SK-N-SH treated with all-trans-retinoic acid at 6 μM for 48 hours (cell line): ENCODE measurements at regions not wholly inside any gene's neighbourhood (a gene's known extent, or its start where the extent isn't known, plus 50 kb on each side); places are given as distances from the start of the nearest gene placed in this dataset.

ENCODE experiments used
- ARNTL ChIP-seq: fragments of 450-650 bp; formaldehyde crosslinking; IDR thresholded peaks from 2 replicates; pipeline ENCODE4 v1.5.0; 2020; ENCODE audit warnings: low read depth, mild to moderate bottlenecking, moderate library complexity, borderline replicate concordance
- BACH2 ChIP-seq: fragments of 250-450 bp; sonication (Bioruptor Pico); IDR thresholded peaks from 2 replicates; pipeline ENCODE4 v1.9.0; 2021; ENCODE audit warnings: mild to moderate bottlenecking, borderline replicate concordance
- CREB5 ChIP-seq: fragments of 250-450 bp; sonication (Bioruptor Pico); IDR thresholded peaks from 2 replicates; pipeline ENCODE4 v1.5.1; 2020; ENCODE audit warnings: low read depth, mild to moderate bottlenecking, moderate library complexity
- CSDC2 ChIP-seq: fragments of 250-450 bp; sonication (Bioruptor Pico); IDR thresholded peaks from 2 replicates; pipeline ENCODE4 v1.5.0; 2020; ENCODE audit warnings: mild to moderate bottlenecking, moderate library complexity
- PATZ1 ChIP-seq: fragments of 250-450 bp; sonication (Bioruptor Pico); IDR thresholded peaks from 2 replicates; pipeline ENCODE4 v1.8.0; 2020; ENCODE audit warnings: mild to moderate bottlenecking, moderate library complexity, borderline replicate concordance
- TSHZ2 ChIP-seq: fragments of 250-450 bp; sonication (Bioruptor Pico); IDR thresholded peaks from 2 replicates; pipeline ENCODE4 v1.5.0; 2020; ENCODE audit warnings: mild to moderate bottlenecking, moderate library complexity
- ZC3H10 ChIP-seq: fragments of 250-450 bp; sonication (Bioruptor Pico); IDR thresholded peaks from 2 replicates; pipeline ENCODE4 v1.5.1; 2021; ENCODE audit warnings: mild to moderate bottlenecking, moderate library complexity
- ZFP30 ChIP-seq: fragments of 450-650 bp; formaldehyde crosslinking; IDR thresholded peaks from 2 replicates; pipeline ENCODE4 v1.5.0; 2022; ENCODE audit warnings: mild to moderate bottlenecking, moderate library complexity

GRCh38 chr5:85395526-85395925, 1010.8 kb upstream of the EDIL3 start:
- TF ChIP-seq PATZ1 (CRISPR knock-in tag) (no peak), CREB5 (CRISPR knock-in tag) (no peak), ZC3H10 (CRISPR knock-in tag) (no peak), TSHZ2 (CRISPR knock-in tag) (no peak), ZFP30 (CRISPR knock-in tag) (no peak), BACH2 (CRISPR knock-in tag) (no peak), ARNTL (CRISPR knock-in tag) (no peak), CSDC2 (CRISPR knock-in tag) (no peak)
